GM21360 (cell line): ENCODE measurements at regions not wholly inside any gene's neighbourhood (a gene's known extent, or its start where the extent isn't known, plus 50 kb on each side); places are given as distances from the start of the nearest gene placed in this dataset.
A peak's percentile ranks its signal among the peaks of the same experiment; 100 is the strongest.

Experiments
- ATAC-seq: cut with Tn5 transposase; IDR thresholded peaks from one replicate; pipeline ENCODE4 v1.9.1; 2021; ENCODE audit warnings: mild to moderate bottlenecking, moderate library complexity; ENCODE audit not compliant: unreplicated experiment

- no peak for ATAC-seq
Measured at GRCh38 chr5:158082696-158083287, 223.8 kb upstream of the CLINT1 start.

GRCh38 chr5:158080112-158080511 is 221.2 kb upstream of the CLINT1 start:
- ATAC-seq = no peak

- ATAC-seq = no peak
Measured at GRCh38 chr5:158079097-158079496, 220.2 kb upstream of the CLINT1 start.

GRCh38 chr5:158074992-158075769 is 216.2 kb upstream of the CLINT1 start:
- ATAC-seq = peak; percentile 67

- no peak for ATAC-seq
Measured at GRCh38 chr5:158074597-158074991, 215.6 kb upstream of the CLINT1 start.

GRCh38 chr5:158070859-158071258 is 211.9 kb upstream of the CLINT1 start:
- no peak for ATAC-seq

- ATAC-seq = no peak
Measured at GRCh38 chr5:158069838-158070237, 210.9 kb upstream of the CLINT1 start.

- ATAC-seq = no peak
Measured at GRCh38 chr5:158068964-158069363, 210.0 kb upstream of the CLINT1 start.

GRCh38 chr5:158066076-158066475 is 207.1 kb upstream of the CLINT1 start:
- ATAC-seq = no peak

- no peak for ATAC-seq
Measured at GRCh38 chr5:158064334-158065123, 205.6 kb upstream of the CLINT1 start.

- ATAC-seq = no peak
Measured at GRCh38 chr5:158063052-158063451, 204.1 kb upstream of the CLINT1 start.

- ATAC-seq = no peak
Measured at GRCh38 chr5:158061451-158061850, 202.5 kb upstream of the CLINT1 start.

GRCh38 chr5:158060212-158060611 is 201.3 kb upstream of the CLINT1 start:
- no peak for ATAC-seq

GRCh38 chr5:158058208-158059120 is 199.5 kb upstream of the CLINT1 start:
- ATAC-seq = no peak

GRCh38 chr5:158056130-158056825 is 197.3 kb upstream of the CLINT1 start:
- no peak for ATAC-seq

- no peak for ATAC-seq
Measured at GRCh38 chr5:158055111-158055501, 196.2 kb upstream of the CLINT1 start.

- no peak for ATAC-seq
Measured at GRCh38 chr5:158054223-158055110, 195.5 kb upstream of the CLINT1 start.

GRCh38 chr5:158051036-158051435 is 192.1 kb upstream of the CLINT1 start:
- no peak for ATAC-seq

- ATAC-seq = no peak
Measured at GRCh38 chr5:158050421-158050820, 191.5 kb upstream of the CLINT1 start.
